Stimulated activated naive CD4-positive, alpha-beta T cell treated with Interleukin-2 at 50 U/mL for 16 hours (primary cell): ENCODE measurements at regions not wholly inside any gene's neighbourhood (a gene's known extent, or its start where the extent isn't known, plus 50 kb on each side); places are given as distances from the start of the nearest gene placed in this dataset.

Source experiments
- DNase-seq: peaks from one replicate; lab custom pipeline; 2025; lab: John Stamatoyannopoulos, UW

- no peak for DNase-seq
Measured at GRCh38 chr21:35367553-35367952, 318.5 kb upstream of the RUNX1 start.

- no peak for DNase-seq
Measured at GRCh38 chr21:35366394-35367080, 317.4 kb upstream of the RUNX1 start.

- no peak for DNase-seq
Measured at GRCh38 chr21:35363458-35363857, 314.4 kb upstream of the RUNX1 start.

- no peak for DNase-seq
Measured at GRCh38 chr21:35361988-35362387, 312.9 kb upstream of the RUNX1 start.

- no peak for DNase-seq
Measured at GRCh38 chr21:35360870-35361570, 311.9 kb upstream of the RUNX1 start.

GRCh38 chr21:35359076-35359475 lies 310.0 kb upstream of the RUNX1 start:
- no peak for DNase-seq

GRCh38 chr21:35358008-35358407 lies 308.9 kb upstream of the RUNX1 start:
- no peak for DNase-seq

GRCh38 chr21:35357041-35357780 lies 308.1 kb upstream of the RUNX1 start:
- no peak for DNase-seq

GRCh38 chr21:35354078-35354477 lies 305.0 kb upstream of the RUNX1 start:
- no peak for DNase-seq

GRCh38 chr21:35352793-35353192 lies 303.7 kb upstream of the RUNX1 start:
- no peak for DNase-seq

GRCh38 chr21:35352066-35352770 lies 303.1 kb upstream of the RUNX1 start:
- no peak for DNase-seq

- no peak for DNase-seq
Measured at GRCh38 chr21:35351434-35351833, 302.3 kb upstream of the RUNX1 start.

GRCh38 chr21:35350965-35351364 lies 301.9 kb upstream of the RUNX1 start:
- no peak for DNase-seq

- no peak for DNase-seq
Measured at GRCh38 chr21:35349376-35350080, 300.4 kb upstream of the RUNX1 start.

- no peak for DNase-seq
Measured at GRCh38 chr21:35348686-35349085, 299.6 kb upstream of the RUNX1 start.

GRCh38 chr21:35346697-35347096 lies 297.6 kb upstream of the RUNX1 start:
- DNase-seq = no peak

- DNase-seq = no peak
Measured at GRCh38 chr21:35345954-35346353, 296.9 kb upstream of the RUNX1 start.

- no peak for DNase-seq
Measured at GRCh38 chr21:35344582-35344981, 295.5 kb upstream of the RUNX1 start.

- no peak for DNase-seq
Measured at GRCh38 chr21:35343046-35343819, 294.1 kb upstream of the RUNX1 start.

- DNase-seq = peak; percentile 36
Measured at GRCh38 chr21:35342440-35342839, 293.3 kb upstream of the RUNX1 start.

GRCh38 chr21:35340273-35340672 lies 291.2 kb upstream of the RUNX1 start:
- DNase-seq = no peak
